Peyer's patch (tissue), 4 donors: ENCODE measurements at regions not wholly inside any gene's neighbourhood (a gene's known extent, or its start where the extent isn't known, plus 50 kb on each side); places are given as distances from the start of the nearest gene placed in this dataset.

Experiments
- CTCF ChIP-seq, 6 experiments: fragments of 450-650 bp in 4 of 6; fragments of 200-600 bp in 2 of 6; sonication (generic) in 1 of 6; IDR thresholded peaks; one replicate each; pipeline ENCODE4 v1.5.1; 2017 to 2019; ENCODE audit warnings: antibody characterized with exemption in 6 of 6, mild to moderate bottlenecking in 3 of 6, moderate library complexity in 1 of 6
- POLR2A ChIP-seq, 2 donors: fragments of 450-650 bp; IDR thresholded peaks; one replicate each; pipeline ENCODE4 v1.5.1; 2017; ENCODE audit warnings: antibody characterized with exemption in 2 of 2, mild to moderate bottlenecking in 2 of 2, moderate library complexity in 2 of 2

- no peak for TF ChIP-seq CTCF (IDR thresholded peaks at IDR 0.05)
- TF ChIP-seq POLR2A (IDR thresholded peaks at IDR 0.05) = no peak
These were observed 455.4 kb downstream of the RPS24 start for GRCh38 chr10:78489034-78489433.
